HG02943 (cell line): ENCODE measurements at regions not wholly inside any gene's neighbourhood (a gene's known extent, or its start where the extent isn't known, plus 50 kb on each side); places are given as distances from the start of the nearest gene placed in this dataset.
"Not testable (repeated sequence)": the region's sequence is repeated elsewhere in the genome, so short reads cannot be mapped to it uniquely, and the experiment has no call there.

ENCODE experiments used
- ATAC-seq: cut with Tn5 transposase; IDR thresholded peaks from one replicate; pipeline ENCODE4 v1.9.1; 2021; ENCODE audit warnings: mild to moderate bottlenecking, low read depth, moderate library complexity; ENCODE audit not compliant: unreplicated experiment

DNA sequence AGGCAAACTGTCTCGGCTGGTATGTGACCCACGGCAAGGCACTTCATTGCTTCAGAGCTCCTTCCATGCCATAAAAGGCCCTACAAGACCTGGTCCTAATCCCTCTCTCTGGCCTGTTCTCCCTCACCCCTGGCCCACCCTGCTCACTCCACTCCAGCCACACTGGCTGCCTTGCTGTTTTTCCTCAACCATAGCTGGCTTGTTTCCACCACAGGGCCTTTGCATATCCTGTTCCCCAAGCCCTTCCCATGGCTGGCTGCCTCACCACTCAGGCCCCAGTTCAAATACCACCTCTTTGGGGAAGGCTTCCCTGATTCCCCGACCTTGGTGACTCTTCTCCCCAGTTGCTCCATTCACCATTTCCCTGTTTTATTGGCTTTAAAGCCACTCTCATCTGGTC is 230.8 kb upstream of the FRG2C start:
- ATAC-seq: not testable (repeated sequence)

DNA sequence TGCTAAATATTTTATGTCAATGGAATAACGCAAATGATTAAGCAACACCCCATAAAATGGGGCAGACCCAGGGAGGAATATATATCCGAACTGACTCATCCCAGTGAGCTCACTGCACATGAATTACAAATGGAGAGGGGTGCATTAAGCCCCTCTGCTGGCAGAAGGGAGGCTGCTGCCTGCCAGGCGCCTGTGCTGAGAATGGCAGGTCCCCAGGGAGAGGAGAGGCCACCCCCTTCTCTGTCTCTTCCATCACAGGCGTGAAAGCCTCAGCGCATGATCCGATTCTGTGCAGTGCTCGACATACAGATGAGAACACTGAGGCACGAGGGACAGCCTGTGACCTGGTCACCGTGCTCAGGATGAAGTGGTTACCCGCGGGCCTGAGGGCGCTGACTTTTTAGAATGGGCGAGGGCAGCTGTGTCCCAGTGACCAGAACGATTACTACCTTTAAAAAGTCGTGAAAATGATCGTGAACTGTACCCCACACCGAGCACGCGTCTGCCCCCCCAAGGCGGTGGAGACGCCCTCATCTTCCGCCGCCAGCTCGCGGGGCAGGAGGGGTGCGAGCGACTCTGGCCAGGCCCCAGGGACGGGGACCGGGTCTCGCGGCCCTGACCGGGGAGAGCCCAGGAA is 229.7 kb upstream of the FRG2C start:
- ATAC-seq: not testable (repeated sequence)

DNA sequence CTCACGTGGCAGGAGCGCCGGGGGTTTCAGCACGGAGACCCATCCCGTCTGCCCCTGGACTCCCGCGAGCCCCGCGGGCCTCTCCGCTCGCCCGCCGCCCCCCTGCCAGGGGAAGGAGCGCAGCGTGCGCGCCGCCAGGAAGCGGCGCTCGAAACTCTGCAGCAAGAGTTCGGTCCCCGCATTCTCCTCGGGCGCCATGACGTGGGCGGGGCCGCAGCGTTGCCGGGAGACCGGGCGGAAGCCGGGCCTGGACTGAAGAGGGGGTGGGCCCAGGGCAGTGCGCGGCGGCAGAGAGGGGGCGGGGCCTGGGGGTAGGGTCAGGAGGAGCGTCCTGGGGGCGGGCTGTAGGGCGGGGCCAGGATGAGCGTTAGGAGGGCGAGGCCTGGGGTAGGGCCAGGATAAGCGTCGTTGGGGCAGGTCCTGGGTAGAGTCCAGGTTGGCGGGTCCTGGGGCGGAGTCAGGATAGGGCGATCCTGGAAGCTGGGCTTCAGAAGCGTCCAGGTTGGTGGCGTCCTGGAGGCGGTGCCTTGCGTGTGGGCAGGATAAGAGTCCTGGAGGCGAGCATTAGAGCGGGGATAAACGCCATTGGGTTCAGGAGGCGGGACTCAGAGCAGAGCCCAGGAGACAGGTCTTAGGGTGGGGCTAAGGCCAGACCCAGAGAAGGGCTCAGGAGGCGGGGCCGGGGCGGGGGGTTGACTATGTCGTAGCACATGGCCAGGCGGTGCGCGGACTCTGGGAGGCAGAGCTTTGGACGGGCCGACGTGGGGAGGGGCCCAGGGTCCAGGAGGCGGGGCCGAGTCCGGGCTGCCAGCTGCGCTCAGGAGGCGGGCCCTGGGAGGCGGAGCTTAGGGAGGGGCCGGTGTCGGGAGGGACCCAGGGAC is 229.0 kb upstream of the FRG2C start:
- ATAC-seq: peak; percentile 99

DNA sequence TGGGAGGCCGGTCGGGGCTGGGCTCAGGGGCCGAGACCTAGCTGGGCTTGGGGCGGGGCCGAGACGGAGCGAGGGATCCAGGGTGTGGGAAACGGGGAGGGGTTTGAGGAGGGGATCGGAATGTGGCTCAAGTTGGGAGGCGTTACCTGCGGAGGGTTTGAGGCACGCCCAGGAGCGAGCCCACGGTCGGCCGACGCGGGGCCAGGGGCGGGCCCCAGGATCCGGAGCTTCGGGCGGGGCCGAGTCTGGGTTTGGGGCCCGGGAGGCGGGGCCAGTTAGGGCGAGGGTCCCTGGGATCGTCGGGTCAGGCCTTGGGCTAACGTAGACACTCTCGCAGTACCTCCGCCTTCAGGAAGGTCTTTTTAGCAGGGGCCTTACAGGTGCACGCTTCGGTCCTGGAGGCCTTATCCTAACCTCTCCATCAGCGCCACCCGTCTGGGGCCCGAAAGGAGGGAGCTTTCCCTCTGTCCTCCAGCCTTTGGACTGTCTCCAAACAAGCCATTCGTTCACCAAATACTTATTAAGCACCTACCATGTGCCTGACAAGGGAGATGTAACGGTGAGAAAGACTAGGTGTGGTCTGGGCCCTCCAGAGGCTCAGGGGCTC is 228.2 kb upstream of the FRG2C start:
- not testable (repeated sequence) for ATAC-seq

DNA sequence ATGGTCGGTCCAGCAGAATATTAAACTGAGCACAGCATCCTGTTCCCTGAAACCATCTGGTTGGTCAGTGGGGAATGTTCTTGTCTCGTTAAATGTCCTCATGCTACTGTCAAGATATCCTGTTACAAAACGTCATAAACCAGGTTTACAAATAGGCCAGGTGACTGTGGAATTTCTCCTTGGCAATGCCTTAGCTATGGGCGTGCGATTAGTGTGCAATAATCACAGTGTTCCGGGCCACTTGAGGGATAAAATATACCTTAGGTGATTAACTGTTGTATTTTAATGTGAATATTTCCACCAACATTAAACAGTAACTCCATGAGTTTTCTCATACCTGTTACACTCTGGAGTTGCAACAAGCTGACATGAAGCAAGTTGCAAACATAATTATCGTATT is 223.1 kb upstream of the FRG2C start:
- ATAC-seq: not testable (repeated sequence)

DNA sequence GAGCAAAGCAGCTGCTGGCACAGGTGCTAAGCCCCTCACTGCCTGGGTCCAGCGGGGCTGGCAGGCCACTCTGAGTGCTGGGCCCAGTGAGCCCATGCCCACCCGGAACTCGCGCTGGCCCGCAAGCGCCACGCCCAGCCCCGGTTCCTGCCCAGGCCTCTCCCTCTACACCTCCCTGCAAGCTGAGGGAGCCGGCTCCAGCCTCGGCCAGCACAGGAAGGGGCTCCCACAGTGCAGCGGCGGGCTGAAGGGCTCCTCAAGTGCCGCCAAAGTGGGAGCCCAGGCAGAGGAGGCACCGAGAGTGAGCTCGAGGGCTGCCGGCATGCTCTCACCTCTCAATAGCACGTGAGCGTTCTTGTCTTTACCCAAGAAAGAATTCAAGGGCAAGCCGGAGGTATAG is 219.5 kb upstream of the FRG2C start:
- ATAC-seq: not testable (repeated sequence)

DNA sequence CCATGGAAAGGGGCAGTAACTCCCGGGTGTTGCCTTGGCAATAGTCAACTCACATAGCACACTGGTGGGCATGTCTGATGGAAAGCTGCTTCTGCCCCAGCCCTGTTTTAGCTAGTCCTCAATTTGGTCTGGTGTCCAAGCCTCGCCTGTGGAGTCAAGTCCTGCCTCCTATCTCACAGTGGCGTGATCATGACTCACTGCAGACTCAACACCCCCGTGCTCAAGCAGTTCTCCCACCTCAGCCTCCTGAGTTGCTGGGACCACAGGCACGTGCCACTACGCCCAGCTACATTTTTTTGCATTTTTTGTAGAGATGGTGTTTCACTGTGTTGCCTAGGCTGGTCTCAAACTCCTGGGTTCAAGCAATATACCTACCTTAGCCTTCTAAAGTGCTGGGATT is 218.9 kb upstream of the FRG2C start:
- ATAC-seq: not testable (repeated sequence)

DNA sequence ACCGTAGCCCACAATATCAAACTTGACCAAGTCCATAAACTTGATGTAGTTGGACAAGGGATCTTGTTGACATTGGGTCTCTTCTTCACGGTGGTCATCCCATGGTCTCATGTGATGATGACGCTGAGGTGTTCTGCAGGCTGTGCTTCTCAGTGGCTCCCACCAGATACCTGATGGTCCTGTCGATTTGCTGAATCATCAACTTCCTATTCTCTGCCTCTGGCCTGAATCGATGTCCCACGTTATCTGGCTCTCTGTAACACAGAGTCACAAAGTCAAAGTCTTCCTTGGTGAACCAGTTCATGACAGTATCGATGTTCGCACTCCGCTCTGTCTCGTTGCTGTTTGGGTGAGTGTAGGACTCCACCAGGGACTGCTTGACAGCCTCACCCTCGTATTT is 217.2 kb upstream of the FRG2C start:
- not testable (repeated sequence) for ATAC-seq

DNA sequence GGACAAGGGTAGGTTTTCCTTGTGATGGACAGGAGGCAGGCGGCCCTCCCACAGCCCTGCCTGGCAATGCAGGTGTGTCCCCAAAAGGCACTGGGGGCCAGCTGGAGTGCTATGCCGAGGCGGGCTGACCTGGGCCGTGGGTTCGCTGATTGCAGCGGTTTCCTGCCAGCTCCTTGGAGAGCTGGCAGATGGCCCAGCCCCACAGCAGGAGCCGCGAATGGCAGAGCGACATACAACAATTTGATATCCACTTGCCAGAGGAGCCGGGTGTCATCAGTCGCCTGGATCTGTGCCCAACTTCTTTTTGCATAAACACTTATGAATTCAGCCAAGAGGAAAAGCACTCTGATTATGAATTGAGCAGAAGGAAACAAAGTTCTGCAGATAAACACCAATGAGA is 210.8 kb upstream of the FRG2C start:
- ATAC-seq: not testable (repeated sequence)

DNA sequence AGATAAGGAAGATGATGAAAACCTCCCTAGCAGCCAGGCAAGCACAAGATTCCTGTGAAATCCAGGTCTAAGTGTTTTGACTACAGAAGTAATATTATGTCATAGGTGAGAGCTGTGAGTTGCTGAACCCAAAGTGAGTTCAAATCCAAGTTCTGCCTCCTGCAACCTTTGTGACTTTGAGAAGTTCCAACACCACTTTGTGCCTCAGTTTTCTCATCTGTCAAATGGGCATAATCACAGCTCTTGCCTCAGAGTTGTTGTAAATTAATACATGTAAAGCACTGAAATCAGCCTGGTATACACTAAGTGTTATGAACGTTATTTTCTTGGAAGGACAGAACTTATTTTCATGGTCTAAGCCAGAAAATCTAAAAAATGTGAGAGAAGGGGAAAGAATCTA is 210.3 kb upstream of the FRG2C start:
- ATAC-seq: not testable (repeated sequence)

DNA sequence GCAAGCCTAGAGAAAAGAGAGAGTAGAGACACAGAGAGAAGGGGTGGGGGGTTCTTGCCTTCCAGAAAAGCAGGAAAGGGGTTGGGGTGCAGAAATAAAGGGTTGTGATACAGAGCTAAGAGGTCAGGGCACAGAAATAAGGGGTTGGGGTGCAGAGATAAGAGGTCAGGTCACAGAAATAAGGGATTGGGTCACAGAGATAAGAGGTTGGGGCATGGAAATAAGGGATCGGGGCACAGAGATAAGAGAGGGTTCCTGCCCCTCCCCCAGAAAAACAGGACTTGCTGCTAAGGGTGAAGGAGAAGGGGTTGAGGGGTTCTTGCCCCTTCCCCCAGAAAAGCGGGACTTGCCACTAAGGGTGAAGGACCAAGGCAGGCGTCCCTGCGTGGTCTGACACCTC is 189.6 kb upstream of the FRG2C start:
- not testable (repeated sequence) for ATAC-seq

DNA sequence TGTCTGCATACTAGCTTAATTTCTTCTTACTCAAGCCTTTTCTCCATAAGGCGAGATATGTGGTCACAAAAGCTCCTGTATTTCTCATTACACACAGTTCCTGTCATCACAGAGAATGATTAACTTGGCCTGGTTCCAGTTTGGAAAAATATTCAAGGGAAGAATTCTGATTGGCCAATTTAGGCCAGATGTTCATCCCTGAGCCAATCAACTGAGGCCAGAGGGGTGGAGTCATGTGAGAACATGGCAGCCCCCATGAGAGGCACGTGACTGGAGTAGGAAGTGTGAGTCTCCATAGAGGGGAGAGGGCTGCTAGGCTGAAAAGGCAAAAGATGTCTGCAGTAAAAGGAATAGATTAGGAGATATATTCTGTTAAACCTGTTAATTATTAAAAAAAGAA is 167.5 kb upstream of the FRG2C start:
- not testable (repeated sequence) for ATAC-seq

DNA sequence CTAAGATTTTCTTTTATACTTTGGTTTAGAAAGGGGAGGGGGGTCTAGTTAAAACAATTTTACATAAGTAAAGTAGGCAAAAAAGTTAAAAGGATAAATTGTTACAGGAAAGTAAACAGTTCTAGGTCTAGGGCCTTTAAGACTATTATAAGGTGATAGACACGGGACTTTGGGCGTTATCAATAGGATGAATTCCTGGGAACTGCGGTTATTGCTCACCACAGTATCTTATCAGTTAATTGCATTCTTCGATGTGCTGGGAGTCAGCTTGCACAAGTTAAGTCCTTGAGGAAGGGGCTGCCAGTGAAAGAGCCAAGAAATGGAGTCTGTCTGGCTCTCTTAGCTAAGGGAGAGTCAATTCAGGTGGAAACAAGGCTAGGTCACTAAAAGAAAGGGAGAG is 163.8 kb upstream of the FRG2C start:
- ATAC-seq: not testable (repeated sequence)

DNA sequence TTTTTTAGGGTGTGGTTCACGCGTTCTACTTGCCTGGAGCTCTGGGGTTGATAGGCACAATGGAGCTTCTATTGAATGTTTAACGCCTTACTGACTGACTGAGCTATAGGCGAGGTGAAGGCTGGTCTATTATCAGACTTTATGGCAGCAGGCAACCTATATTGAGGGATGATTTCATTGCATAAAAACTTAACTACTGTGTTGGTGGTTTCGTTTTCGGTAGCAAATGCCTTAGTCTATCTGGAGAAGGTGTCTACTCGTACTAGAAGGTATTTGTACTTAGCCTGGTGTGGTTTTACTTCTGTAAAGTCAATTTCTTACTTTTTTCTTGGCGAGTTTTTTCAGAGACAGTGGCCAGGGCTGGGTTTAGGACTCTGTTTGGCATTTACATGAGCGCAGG is 162.0 kb upstream of the FRG2C start:
- not testable (repeated sequence) for ATAC-seq

DNA sequence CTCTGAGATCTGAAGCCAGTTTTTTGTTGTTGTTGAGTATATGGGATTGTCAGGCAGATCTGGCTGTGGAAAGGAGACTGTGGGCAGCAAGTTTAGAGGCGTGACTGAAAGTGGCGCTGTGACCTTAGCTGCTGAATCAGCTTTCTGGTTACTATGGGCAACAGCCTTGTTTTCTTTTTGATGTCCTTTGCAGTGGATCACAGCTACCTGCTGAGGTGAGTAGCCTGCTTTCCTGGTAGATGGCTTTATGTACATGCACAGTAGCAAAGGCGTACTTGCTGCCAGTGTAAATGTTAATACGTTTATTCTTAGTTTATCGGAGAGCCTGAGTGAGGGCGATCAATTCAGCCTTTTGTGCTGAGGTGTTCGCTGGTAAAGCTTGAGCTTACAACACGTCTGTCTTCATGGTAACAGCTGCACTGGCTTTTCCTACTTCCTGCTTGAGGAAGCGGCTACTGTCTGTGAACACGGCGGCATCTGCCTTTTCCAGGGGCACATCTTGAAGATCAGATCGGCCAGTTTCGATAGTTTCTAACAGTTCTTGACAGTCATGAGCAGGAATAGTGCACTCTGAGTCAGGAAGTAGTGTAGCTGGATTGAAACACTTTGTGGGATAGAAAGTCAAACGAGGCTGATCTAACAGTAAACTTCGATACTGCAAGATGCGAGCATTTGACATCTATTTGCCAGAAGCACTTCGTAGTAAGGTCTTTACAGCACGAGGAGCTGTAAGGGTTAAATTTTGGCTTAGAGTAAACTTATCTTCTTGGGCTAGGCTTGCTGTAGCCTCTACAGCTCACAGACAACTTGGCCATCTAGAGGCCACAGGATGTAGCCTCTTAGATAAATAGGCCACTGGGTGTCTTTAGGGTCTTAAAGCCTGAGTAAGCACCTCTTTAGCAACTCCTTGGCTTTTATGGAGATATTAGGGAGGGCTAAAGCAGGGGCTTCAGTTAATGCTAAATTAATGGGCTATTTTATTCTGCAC is 161.1 kb upstream of the FRG2C start:
- ATAC-seq: not testable (repeated sequence)

DNA sequence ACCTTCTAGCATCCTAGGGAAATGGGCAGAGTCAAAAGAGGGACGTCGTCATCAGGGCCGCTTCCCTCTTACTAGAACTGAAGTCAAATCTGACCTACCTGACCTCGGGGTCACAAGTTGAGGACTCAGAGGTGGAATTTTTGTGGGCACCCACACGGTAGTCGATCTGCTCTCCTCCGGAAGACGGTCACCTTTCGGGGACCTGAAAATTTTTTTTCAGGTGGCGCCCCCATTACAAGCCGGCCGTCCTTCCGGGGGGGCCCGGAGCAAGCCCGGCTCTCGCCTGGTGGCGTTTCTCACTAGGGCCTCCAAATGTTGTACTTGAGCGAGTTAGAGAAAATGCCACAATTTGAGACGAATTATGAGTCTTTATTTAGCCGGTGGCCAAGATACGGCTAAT is 157.5 kb upstream of the FRG2C start:
- no peak for ATAC-seq

DNA sequence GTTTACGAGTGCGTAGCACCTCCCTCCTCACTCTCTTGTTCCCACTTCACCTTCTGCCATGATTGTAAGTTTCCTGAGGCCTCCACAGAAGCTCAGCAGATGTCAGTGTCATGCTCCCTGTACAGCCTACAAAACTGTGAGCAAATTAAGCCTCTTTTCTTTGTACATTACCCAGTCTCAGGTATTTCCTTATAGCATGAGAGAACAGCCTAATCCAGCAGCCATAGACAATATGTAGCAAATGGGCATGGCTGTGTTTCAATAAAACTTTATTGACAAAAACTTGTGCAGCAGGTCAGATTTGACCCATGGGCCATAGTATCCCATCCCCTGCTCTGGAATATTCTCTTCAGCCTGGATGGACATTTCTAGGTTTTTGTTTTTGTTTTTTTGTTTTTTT is 156.2 kb upstream of the FRG2C start:
- ATAC-seq: not testable (repeated sequence)

DNA sequence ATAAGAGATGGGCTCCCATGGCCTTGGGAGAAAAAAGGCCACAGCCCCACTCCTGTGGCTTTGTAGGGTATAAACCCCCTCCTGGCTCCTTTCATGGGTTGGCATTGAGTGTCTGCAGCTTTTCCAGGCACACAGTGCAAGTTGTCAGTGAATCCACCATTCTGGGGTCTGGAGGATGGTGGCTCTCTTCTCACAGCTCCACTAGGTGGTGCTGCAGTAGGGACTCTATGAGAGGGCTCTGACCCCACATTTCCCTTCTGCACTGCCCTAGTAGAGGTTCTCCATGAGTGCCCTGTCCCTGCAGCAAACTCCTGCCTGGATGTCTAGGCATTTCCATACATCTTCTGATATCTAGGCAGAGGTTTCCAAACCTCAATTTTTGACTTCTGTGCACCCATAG is 136.5 kb upstream of the FRG2C start:
- not testable (repeated sequence) for ATAC-seq

DNA sequence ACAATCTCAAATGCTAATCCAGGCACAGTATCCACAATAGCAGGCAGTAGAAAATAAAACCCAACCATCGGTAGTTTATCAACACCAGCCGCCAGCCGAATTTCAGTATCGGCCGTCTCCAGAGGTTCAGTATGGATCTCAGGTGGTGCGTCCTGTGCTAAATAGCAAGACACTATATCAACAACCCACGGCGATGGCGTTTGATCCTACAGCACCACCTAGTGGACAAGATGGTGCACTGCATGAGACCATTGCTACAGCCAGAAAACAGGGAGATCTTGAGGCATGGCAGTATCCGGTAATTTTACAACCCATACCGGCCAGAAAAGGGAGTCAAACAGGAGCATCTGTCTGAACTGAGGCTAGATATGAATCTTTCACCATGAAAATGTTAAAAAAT is 112.0 kb upstream of the FRG2C start:
- ATAC-seq: not testable (repeated sequence)

DNA sequence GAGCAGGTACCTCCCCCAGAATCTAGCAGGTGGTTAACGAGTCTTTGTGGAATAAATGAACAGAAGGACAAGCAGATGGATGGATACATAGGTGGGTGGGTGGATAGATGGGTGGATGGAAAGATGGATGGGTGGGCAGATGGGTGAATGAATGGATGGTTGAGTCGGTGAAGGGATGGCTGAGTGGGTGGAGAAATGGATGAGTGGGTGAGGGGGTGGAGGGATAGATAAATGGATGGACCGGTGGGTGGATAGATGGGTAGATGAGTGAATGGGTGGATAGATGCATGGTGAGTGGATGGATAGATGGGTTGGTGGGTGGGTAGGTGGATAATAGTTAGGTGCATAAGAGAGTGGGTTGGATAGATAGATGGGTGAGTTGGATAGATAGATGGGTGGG is 99.7 kb upstream of the FRG2C start:
- ATAC-seq: not testable (repeated sequence)
